Suppressor macrophage (primary cell): ENCODE measurements at regions not wholly inside any gene's neighbourhood (a gene's known extent, or its start where the extent isn't known, plus 50 kb on each side); places are given as distances from the start of the nearest gene placed in this dataset.

Source experiments
- DNase-seq, 4 experiments: peaks; one replicate each; pipeline ENCODE4 v3.0.0-alpha.2; 2020 to 2022

GRCh38 chr16:80034948-80035663 lies 434.6 kb upstream of the MAF start:
- DNase-seq: no peak

- DNase-seq: no peak
Observed at GRCh38 chr16:80034469-80034826, 433.9 kb upstream of the MAF start.

GRCh38 chr16:80033783-80034468 lies 433.4 kb upstream of the MAF start:
- no peak for DNase-seq

- no peak for DNase-seq
Observed at GRCh38 chr16:80029761-80030481, 429.4 kb upstream of the MAF start.

GRCh38 chr16:80029381-80029630 lies 428.8 kb upstream of the MAF start:
- no peak for DNase-seq

- DNase-seq: no peak
Observed at GRCh38 chr16:80028581-80029380, 428.2 kb upstream of the MAF start.

GRCh38 chr16:80027007-80027965 lies 426.7 kb upstream of the MAF start:
- DNase-seq: peak; percentile 37 to 53 (median 48)

GRCh38 chr16:80025236-80025635 lies 424.7 kb upstream of the MAF start:
- DNase-seq: no peak

GRCh38 chr16:80024443-80024842 lies 423.9 kb upstream of the MAF start:
- no peak for DNase-seq

- no peak for DNase-seq
Observed at GRCh38 chr16:80023865-80024264, 423.3 kb upstream of the MAF start.

- peak in 2 of 4 experiments; percentile 28 to 31 for DNase-seq
Observed at GRCh38 chr16:80019395-80019794, 418.9 kb upstream of the MAF start.

- DNase-seq: no peak
Observed at GRCh38 chr16:80018466-80018865, 417.9 kb upstream of the MAF start.

- no peak for DNase-seq
Observed at GRCh38 chr16:80016731-80017326, 416.3 kb upstream of the MAF start.

GRCh38 chr16:80015566-80015965 lies 415.0 kb upstream of the MAF start:
- DNase-seq: no peak

GRCh38 chr16:80014241-80014939 lies 413.9 kb upstream of the MAF start:
- DNase-seq: no peak

GRCh38 chr16:80012586-80012985 lies 412.0 kb upstream of the MAF start:
- DNase-seq: no peak

- no peak for DNase-seq
Observed at GRCh38 chr16:80009971-80010659, 409.6 kb upstream of the MAF start.

GRCh38 chr16:80008857-80009256 lies 408.3 kb upstream of the MAF start:
- DNase-seq: no peak

GRCh38 chr16:80007231-80007630 lies 406.7 kb upstream of the MAF start:
- no peak for DNase-seq
